ENCODE measurements at regions not wholly inside any gene's neighbourhood (a gene's known extent, or its start where the extent isn't known, plus 50 kb on each side); places are given as distances from the start of the nearest gene placed in this dataset.

DNA sequence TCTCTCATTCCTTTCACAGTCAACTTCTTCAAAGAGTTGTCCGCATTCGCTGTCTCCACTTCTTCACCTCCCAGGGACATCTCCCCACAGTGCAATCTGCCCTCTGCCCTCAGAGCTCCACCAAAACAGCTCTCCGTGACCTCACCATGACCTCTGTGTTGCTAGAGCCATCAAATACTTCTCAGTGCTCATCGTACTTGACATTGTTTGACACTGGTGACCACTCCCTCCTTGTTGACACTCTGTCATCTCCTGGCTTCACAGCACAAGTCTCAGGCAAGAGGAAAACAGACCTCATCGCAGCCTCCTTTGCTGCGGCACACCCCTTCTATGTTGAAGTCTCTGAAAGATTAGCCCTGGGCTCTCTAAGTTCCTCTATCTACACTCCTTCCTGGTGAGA is 90.5 kb upstream of the CCDC160 start:
- Histone ChIP-seq H3K4me1 (ENCODE audit: control insufficient read depth, low read length) (no peaks in the 10 kb centered on the region), H3K4me2 (ENCODE audit: low read length) (no peak overlapping the region), H3K27me3 (ENCODE audit: control insufficient read depth, low read length) (no peaks in the 10 kb centered on the region), H4K20me1 (ENCODE audit: control insufficient read depth, insufficient read depth, low read depth, low read length) (no peaks in the 10 kb centered on the region), H3K79me2 (ENCODE audit: control insufficient read depth, low read length) (no peaks in the 10 kb centered on the region), H3K9me3 (ENCODE audit: control insufficient read depth, insufficient read depth, low read length) (no peaks in the 10 kb centered on the region), H3F3A (ENCODE audit: control insufficient read depth, insufficient read depth) (no peaks in the 10 kb centered on the region), H3K9me2 (replicated peaks; ENCODE audit: control insufficient read depth, low read length) (no peaks in the 10 kb centered on the region), H3K27ac (ENCODE audit: low read depth, low read length) (no peak overlapping the region), H3K36me3 (ENCODE audit: control insufficient read depth, low read length) (no peaks in the 10 kb centered on the region), H3K4me3 (ENCODE audit: low read length) (no peak overlapping the region)
- TF ChIP-seq, protein P1, sequence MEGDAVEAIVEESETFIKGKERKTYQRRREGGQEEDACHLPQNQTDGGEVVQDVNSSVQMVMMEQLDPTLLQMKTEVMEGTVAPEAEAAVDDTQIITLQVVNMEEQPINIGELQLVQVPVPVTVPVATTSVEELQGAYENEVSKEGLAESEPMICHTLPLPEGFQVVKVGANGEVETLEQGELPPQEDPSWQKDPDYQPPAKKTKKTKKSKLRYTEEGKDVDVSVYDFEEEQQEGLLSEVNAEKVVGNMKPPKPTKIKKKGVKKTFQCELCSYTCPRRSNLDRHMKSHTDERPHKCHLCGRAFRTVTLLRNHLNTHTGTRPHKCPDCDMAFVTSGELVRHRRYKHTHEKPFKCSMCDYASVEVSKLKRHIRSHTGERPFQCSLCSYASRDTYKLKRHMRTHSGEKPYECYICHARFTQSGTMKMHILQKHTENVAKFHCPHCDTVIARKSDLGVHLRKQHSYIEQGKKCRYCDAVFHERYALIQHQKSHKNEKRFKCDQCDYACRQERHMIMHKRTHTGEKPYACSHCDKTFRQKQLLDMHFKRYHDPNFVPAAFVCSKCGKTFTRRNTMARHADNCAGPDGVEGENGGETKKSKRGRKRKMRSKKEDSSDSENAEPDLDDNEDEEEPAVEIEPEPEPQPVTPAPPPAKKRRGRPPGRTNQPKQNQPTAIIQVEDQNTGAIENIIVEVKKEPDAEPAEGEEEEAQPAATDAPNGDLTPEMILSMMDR (IDR thresholded peaks at IDR 0.05; ENCODE audit: low read depth, low read length, poor library complexity, severe bottlenecking): no peak
- TF ChIP-seq EZH2phosphoT487 (IDR thresholded peaks at IDR 0.05; ENCODE audit: borderline replicate concordance, low read length): no peak

DNA sequence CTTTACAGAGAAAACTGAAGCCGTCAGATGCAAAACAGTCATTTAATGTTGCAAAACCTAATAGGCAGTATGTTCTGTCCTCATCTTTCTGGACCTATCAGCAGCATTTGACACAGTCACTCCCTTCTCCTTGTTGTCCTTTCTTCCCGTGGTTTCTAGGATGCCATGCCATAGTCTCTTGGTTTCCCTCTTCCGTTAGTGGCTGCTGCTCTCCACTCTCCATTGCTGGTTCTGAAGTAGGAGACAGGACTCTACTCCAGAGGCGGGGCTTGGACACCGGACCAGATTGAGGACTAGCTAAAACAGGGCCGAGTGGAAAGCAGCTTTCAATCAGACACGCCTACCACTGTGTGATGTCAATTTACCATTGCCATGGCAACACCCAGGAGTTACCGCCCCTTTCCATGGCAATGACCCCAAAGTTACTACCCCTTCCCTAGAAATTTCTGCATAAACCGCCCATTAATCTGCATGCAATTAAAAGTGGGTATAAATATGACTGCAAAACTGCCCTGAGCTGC is 88.8 kb upstream of the CCDC160 start:
- no peaks in the 10 kb centered on the region for H3K36me3 ChIP-seq (ENCODE audit: control insufficient read depth, low read length)
- H3K4me2 ChIP-seq (ENCODE audit: low read length): no peak overlapping the region
- no peaks in the 10 kb centered on the region for H3F3A ChIP-seq (ENCODE audit: control insufficient read depth, insufficient read depth)
- no peaks in the 10 kb centered on the region for H3K27me3 ChIP-seq (ENCODE audit: control insufficient read depth, low read length)
- TF ChIP-seq, protein P1 (IDR thresholded peaks at IDR 0.05; ENCODE audit: low read depth, low read length, poor library complexity, severe bottlenecking): no peak
- no peak for TF ChIP-seq EZH2phosphoT487 (IDR thresholded peaks at IDR 0.05; ENCODE audit: borderline replicate concordance, low read length)
- H3K79me2 ChIP-seq (ENCODE audit: control insufficient read depth, low read length): no peaks in the 10 kb centered on the region
- no peaks in the 10 kb centered on the region for H4K20me1 ChIP-seq (ENCODE audit: control insufficient read depth, insufficient read depth, low read depth, low read length)
- no peaks in the 10 kb centered on the region for H3K9me2 ChIP-seq (replicated peaks; ENCODE audit: control insufficient read depth, low read length)
- H3K4me3 ChIP-seq (ENCODE audit: low read length): no peak overlapping the region
- H3K9me3 ChIP-seq (ENCODE audit: control insufficient read depth, insufficient read depth, low read length): no peaks in the 10 kb centered on the region
- no peak overlapping the region for H3K27ac ChIP-seq (ENCODE audit: low read depth, low read length)
- H3K4me1 ChIP-seq (ENCODE audit: control insufficient read depth, low read length): no peaks in the 10 kb centered on the region

DNA sequence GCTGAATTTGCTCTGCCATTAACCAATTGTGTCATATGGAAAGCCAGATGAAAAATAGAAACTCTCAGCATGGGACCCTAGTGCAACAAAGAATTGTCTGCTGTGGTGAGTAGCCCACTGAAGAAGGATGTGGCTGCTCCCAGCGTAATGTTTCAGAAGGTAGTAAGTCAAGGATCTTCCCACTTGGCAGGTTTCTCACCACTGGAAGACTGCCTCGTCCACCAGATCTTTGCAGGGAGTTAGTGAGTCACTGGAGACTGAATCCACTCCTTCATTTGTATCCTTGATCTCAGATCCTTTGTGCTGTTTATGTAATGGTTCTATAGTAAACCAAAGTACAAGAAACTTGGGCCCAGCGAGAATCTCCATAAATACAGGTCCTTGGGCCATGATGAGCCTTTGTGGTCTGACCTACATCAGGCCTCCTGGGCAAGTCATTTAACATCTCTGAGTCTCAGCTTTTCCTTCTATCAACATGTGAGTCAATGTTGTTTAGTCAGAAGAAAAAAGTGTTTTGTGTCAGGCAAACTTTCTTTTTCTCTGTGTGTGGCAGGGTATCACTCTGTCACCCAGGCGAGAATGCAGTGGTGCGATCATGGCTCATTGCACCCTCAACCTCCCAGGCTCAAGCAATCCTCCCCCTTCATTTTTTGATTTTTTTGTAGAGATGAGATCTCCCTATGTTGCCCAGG is 78.0 kb upstream of the CCDC160 start:
- H3K36me3 ChIP-seq (ENCODE audit: control insufficient read depth, low read length): no peaks in the 10 kb centered on the region
- H3K4me2 ChIP-seq (ENCODE audit: low read length): no peak overlapping the region
- H3K4me3 ChIP-seq (ENCODE audit: low read length): no peak overlapping the region
- H3K27me3 ChIP-seq (ENCODE audit: control insufficient read depth, low read length): no peaks in the 10 kb centered on the region
- no peaks in the 10 kb centered on the region for H3K4me1 ChIP-seq (ENCODE audit: control insufficient read depth, low read length)
- H3K79me2 ChIP-seq (ENCODE audit: control insufficient read depth, low read length): no peaks in the 10 kb centered on the region
- no peaks in the 10 kb centered on the region for H4K20me1 ChIP-seq (ENCODE audit: control insufficient read depth, insufficient read depth, low read depth, low read length)
- no peaks in the 10 kb centered on the region for H3K9me3 ChIP-seq (ENCODE audit: control insufficient read depth, insufficient read depth, low read length)
- H3K9me2 ChIP-seq (replicated peaks; ENCODE audit: control insufficient read depth, low read length): no peaks in the 10 kb centered on the region
- no peaks in the 10 kb centered on the region for H3F3A ChIP-seq (ENCODE audit: control insufficient read depth, insufficient read depth)
- no peak overlapping the region for H3K27ac ChIP-seq (ENCODE audit: low read depth, low read length)
- TF ChIP-seq EZH2phosphoT487 (IDR thresholded peaks at IDR 0.05; ENCODE audit: borderline replicate concordance, low read length): no peak
- TF ChIP-seq, protein P1 (IDR thresholded peaks at IDR 0.05; ENCODE audit: low read depth, low read length, poor library complexity, severe bottlenecking): no peak

Data from DOHH2 (cell line).